DOHH2 (cell line): ENCODE measurements at regions not wholly inside any gene's neighbourhood (a gene's known extent, or its start where the extent isn't known, plus 50 kb on each side); places are given as distances from the start of the nearest gene placed in this dataset.
"Not testable (repeated sequence)": the region's sequence is repeated elsewhere in the genome, so short reads cannot be mapped to it uniquely, and the experiment has no call there.

Source experiments
- CTCF ChIP-seq: fragments of 200-600 bp; sonication (generic); IDR thresholded peaks from one replicate; pipeline ENCODE4 v1.5.1; 2014; ENCODE audit warnings: antibody characterized with exemption, mild to moderate bottlenecking, low read depth, low read length; ENCODE audit not compliant: poor library complexity, severe bottlenecking
- EZH2phosphoT487 ChIP-seq: fragments of 200-600 bp; sonication (generic); IDR thresholded peaks from 2 replicates; pipeline ENCODE4 v1.6.1; 2017; ENCODE audit warnings: borderline replicate concordance, mild to moderate bottlenecking, antibody characterized with exemption, low read length, moderate library complexity, mixed read lengths

- not testable (repeated sequence) for TF ChIP-seq CTCF, EZH2phosphoT487
Measured at GRCh38 chr16:76880523-76880922, 310.5 kb upstream of the MON1B start.
